Skeletal muscle satellite cell (primary cell): ENCODE measurements at regions not wholly inside any gene's neighbourhood (a gene's known extent, or its start where the extent isn't known, plus 50 kb on each side); places are given as distances from the start of the nearest gene placed in this dataset.
"Not testable (repeated sequence)": the region's sequence is repeated elsewhere in the genome, so short reads cannot be mapped to it uniquely, and the experiment has no call there.

Source experiments
- H3K27me3 ChIP-seq: 2 replicates; pipeline ENCODE4 v1.7.0; 2013; ENCODE audit warnings: low read length; ENCODE audit not compliant: control insufficient read depth, insufficient read depth
- H3K36me3 ChIP-seq: 2 replicates; pipeline ENCODE4 v1.7.0; 2013; ENCODE audit warnings: mild to moderate bottlenecking, control low read depth, low read length; ENCODE audit not compliant: insufficient read depth
- H3K4me1 ChIP-seq: 2 replicates; pipeline ENCODE4 v1.7.0; 2013; ENCODE audit warnings: low read length; ENCODE audit not compliant: control insufficient read depth, insufficient read depth
- H3K4me2 ChIP-seq: 2 replicates; pipeline ENCODE4 v1.7.0; 2013; ENCODE audit warnings: mild to moderate bottlenecking, low read length
- H3K4me3 ChIP-seq: 2 replicates; pipeline ENCODE4 v1.7.0; 2013; ENCODE audit warnings: low read length
- H3K9ac ChIP-seq: 2 replicates; pipeline ENCODE4 v1.7.0; 2013; ENCODE audit warnings: mild to moderate bottlenecking, low read depth, low read length, moderate library complexity
- H3K9me3 ChIP-seq: replicated peaks from 2 replicates; pipeline ENCODE4 v1.7.0; 2013; ENCODE audit warnings: mild to moderate bottlenecking, control low read depth, low read length

DNA sequence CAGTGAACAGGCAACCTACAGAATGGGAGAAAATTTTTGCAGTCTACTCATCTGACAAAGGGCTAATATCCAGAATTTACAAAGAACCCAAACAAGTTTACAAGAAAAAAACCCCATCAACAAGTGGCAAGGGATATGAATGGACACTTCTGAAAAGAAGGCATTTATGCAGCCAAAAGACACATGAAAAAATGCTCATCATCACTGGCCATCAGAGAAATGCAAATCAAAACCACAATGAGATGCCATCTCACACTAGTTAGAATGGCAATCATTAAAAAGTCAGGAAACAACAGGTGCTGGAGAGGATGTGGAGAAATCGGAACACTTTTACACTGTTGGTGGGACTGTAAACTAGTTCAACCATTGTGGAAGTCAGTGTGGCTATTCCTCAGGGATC is 80.3 kb downstream of the ZNF474 start:
- not testable (repeated sequence) for H3K4me1 ChIP-seq

DNA sequence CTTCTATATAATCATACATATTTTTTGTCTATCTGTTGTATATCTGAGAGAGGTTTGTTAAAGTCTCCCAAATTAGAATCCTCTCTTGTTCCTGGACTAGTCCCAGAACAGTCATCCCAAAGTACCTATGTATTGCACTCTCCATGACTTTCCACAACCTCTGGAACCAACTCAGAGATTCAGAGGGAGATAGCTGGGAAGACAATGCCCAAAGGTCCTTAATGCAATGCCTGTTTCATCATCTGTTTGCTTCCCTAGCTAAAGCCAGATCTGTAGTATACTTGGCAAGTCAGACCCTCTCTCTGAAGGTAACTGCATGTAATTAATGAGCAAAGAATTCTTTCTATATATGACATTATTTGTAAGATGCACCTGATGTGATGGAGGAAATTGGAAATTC is 89.4 kb downstream of the ZNF474 start:
- Histone ChIP-seq H3K27me3 (peaks cover 4% of the 10 kb centered on the region), H3K9ac (no peak overlapping the region), H3K4me1 (no peaks in the 10 kb centered on the region), H3K9me3 (no peaks in the 10 kb centered on the region), H3K4me2 (no peak overlapping the region), H3K4me3 (no peak overlapping the region), H3K36me3 (no peaks in the 10 kb centered on the region)

More for the DNA sequence above, 80.3 kb downstream of the ZNF474 start:
- not testable (repeated sequence) for H3K27me3 ChIP-seq, H3K4me2 ChIP-seq, H3K9ac ChIP-seq, H3K4me3 ChIP-seq, H3K36me3 ChIP-seq, H3K9me3 ChIP-seq

DNA sequence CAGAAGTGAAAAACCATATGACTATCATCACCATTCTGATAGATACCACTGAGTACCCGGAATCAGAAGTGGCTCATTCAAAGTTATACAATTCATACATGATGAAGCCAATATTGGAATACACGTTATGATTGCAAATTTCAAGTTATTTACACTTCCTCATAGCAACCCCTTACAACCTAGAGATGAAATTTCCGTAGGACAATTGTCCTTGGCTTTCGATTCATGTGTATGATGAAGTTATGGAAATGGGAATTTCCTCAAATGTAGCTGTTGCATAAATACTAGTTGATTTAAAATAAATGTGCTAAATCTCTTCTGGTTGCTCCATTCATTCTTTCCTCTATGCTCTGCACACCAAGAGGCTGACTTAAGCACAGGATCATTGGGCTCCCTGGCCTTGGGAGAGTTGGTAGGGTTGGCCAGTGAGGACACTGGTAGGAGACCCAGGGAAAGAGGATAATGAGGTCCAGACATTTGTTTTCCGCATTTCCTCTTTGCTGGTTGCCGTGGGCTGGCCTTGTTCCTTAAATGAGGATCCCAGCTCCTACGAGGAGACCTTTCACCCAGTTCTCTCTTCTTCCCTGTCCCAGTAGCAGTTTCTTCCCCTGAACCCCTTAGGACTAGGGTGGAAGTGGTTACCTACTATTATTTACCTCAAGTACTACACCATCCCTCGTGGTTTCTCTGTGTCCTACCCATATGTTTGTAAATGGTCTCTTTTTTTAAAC is 90.3 kb downstream of the ZNF474 start:
- no peaks in the 10 kb centered on the region for H3K9me3 ChIP-seq
- H3K4me3 ChIP-seq: no peak overlapping the region
- no peak overlapping the region for H3K4me2 ChIP-seq
- H3K4me1 ChIP-seq: no peaks in the 10 kb centered on the region
- H3K9ac ChIP-seq: no peak overlapping the region
- peaks cover 4% of the 10 kb centered on the region for H3K27me3 ChIP-seq
- H3K36me3 ChIP-seq: no peaks in the 10 kb centered on the region

DNA sequence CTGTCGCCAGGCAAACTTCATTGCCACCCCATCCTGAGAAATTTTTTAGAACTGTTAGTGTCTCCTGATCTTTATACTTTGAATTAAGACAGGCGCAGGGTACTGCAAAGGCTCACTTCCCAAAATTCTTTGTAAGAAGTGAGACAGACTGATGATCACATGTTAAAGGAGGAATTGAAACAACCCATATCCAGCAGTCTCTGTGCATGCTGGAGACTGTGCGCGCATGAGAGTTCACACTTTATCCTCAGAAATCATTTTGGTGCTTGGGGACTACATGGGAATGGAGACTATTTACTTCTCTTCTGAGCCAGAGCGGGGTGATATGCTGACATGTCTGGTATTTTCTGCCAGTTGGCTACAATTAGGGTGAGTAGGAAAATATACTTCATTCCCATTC is 91.2 kb downstream of the ZNF474 start:
- H3K9me3 ChIP-seq: no peaks in the 10 kb centered on the region
- H3K4me1 ChIP-seq: no peaks in the 10 kb centered on the region
- no peaks in the 10 kb centered on the region for H3K36me3 ChIP-seq
- H3K27me3 ChIP-seq: peaks cover 4% of the 10 kb centered on the region
- no peak overlapping the region for H3K4me2 ChIP-seq
- no peak overlapping the region for H3K9ac ChIP-seq
- no peak overlapping the region for H3K4me3 ChIP-seq

DNA sequence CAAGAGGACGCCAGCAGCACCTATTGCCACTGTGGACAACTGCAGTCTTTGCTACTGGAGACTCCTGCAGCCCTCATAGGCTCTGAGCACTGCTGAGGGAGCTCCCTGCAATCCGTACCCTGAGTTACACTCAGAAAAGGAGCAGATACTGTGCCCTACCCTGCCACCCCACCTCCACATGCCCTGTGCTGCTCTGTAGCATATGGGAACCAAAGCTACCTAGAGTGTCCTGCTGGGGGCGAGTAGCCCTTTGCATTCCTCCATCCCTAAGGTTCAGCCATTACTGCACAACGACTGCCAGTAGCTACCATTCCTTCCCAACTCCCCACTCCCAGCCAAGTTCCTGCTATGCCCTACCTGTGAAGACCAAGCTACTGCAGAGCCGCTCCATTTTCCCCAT is 90.2 kb upstream of the SNCAIP start:
- H3K4me3 ChIP-seq: no peak overlapping the region
- H3K9ac ChIP-seq: no peak overlapping the region
- no peak overlapping the region for H3K4me2 ChIP-seq
- peaks cover 4% of the 10 kb centered on the region for H3K27me3 ChIP-seq
- no peaks in the 10 kb centered on the region for H3K4me1 ChIP-seq
- H3K9me3 ChIP-seq: no peaks in the 10 kb centered on the region
- H3K36me3 ChIP-seq: no peaks in the 10 kb centered on the region

DNA sequence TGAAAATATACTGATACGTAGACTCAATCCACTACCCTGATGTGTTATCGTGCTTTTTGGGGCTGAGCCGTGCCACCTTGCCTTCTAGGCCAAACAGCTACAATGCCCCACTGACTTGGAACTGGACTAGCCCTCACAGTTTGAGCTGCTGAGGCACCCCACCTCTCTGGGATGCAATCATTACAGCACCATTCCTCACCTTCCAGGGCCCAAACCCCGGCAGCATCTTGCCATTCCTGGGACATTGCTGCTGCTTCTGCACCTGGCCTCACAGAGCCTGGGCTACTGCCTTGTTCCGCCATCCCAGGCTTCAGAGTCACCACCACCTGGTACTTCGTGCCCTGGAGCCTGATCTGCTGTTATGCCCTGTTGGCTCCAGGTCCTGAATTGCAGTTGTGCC is 89.5 kb upstream of the SNCAIP start:
- H3K27me3 ChIP-seq: peaks cover 4% of the 10 kb centered on the region
- H3K4me1 ChIP-seq: no peaks in the 10 kb centered on the region

DNA sequence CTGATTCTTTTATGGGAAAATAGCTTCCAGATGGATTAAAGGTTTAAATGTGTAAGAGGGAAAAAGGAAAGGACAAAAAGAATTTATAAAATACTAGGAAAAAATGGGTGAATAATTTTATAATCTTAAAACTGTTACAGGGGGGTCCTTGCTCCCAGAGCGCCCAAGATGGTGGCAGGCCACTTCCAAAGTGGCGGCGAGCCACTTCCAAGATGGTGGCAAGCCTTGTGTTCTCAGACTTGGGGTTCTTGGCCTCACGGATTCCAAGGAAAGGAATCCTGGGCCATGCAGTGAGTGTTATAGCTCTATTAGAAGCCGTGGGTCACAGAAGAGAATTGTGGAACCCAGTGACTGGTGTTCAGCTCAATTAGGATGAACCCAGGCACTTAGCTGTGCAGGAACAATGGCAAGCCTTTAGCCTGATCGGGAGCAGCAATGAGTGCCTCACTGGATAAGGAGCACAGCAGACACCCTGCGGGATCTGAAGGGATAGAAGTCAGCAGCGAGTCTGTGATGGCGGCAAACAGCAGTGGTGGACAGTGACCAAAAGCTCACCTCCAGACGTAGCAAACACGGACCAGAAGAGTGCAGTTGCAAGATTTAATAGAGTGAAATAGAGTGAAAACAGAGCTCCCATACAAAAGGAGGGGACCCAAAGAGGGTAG is 83.2 kb upstream of the SNCAIP start:
- Histone ChIP-seq H3K4me1 (no peaks in the 10 kb centered on the region), H3K36me3 (no peaks in the 10 kb centered on the region), H3K9ac (no peak overlapping the region), H3K9me3 (no peaks in the 10 kb centered on the region), H3K4me2 (no peak overlapping the region), H3K4me3 (no peak overlapping the region), H3K27me3 (no peaks in the 10 kb centered on the region)

More for the DNA sequence above, 89.5 kb upstream of the SNCAIP start:
- Histone ChIP-seq H3K4me2 (no peak overlapping the region), H3K9me3 (no peaks in the 10 kb centered on the region), H3K36me3 (no peaks in the 10 kb centered on the region), H3K4me3 (no peak overlapping the region), H3K9ac (no peak overlapping the region)

DNA sequence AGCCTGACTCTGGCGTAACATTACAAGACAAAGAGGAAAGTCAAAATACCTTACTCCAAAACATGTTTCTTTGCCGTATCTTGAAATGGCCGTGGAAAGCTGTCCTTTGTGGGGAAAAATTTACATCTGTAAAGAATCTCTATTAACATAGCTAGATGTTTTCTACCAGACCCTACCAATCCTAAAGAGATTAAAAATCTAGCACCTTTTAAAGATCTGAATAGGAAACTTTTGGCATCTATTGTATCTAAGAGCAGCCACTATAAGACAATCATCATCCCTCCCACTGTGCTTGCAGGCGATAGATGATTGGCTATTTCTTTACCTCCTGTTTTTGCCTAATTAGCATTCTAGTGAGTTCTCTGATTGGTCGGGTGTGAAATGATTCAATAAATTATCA is 82.5 kb upstream of the SNCAIP start:
- no peak overlapping the region for H3K9ac ChIP-seq

DNA sequence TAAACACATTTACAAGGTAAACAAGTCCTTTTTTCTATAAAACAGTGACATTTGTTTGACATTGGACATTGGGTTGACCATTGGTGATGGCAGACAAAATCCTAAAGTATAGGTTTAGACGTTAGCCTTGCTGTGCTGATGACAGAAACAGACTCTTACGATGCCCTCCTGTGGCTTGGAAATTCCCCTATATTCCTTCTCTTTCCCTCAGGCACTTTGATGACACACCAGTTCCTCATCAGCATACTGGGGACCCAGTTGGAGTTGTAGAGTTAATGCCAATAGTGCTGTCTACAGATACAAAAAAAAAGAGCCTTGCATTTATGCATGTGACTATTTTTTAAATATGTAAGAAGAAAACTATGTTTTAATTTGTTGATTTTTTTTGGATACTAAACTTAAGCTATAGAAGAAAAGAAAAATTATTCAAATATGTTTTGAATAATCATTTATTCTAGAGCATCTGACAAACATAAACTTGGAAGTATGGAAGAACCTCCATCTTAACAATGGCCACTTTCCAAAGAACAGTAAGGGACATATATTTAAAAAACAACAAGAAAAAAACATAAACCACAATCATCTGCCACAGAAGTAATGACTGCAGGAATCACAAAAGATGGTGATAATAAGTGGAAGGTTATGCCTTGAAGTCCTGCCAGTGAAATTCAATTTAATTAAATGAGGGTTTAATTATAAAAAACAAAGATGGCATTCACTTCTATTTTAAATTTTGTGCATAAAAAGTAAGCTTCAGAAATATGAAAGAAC is 75.6 kb upstream of the SNCAIP start:
- Histone ChIP-seq H3K27me3 (no peaks in the 10 kb centered on the region), H3K4me1 (no peaks in the 10 kb centered on the region), H3K4me2 (no peak overlapping the region)

More for the DNA sequence above, 82.5 kb upstream of the SNCAIP start:
- no peaks in the 10 kb centered on the region for H3K9me3 ChIP-seq
- H3K36me3 ChIP-seq: no peaks in the 10 kb centered on the region
- H3K27me3 ChIP-seq: no peaks in the 10 kb centered on the region
- H3K4me1 ChIP-seq: no peaks in the 10 kb centered on the region
- no peak overlapping the region for H3K4me2 ChIP-seq
- no peak overlapping the region for H3K4me3 ChIP-seq

DNA sequence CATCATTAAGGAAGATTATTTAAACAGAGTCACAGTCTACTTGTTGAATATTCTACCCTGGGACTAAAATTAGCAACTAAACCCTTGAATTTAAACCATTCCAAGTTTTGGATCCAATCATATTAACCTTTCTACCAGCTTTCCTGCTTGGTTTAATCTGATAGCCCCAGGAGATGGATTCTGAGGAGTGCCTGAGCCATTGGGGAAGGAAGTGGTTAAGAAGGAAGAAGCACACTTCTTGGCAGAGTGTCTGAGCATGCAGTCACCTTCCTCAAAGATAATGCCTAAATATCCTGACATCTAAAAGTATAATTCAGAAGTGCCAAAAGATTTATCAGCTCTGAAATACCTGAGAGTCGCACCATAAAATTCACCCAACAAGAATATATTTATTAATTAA is 74.1 kb upstream of the SNCAIP start:
- no peaks in the 10 kb centered on the region for H3K4me1 ChIP-seq
- no peak overlapping the region for H3K9ac ChIP-seq
- H3K9me3 ChIP-seq: no peaks in the 10 kb centered on the region
- H3K4me3 ChIP-seq: no peak overlapping the region
- H3K4me2 ChIP-seq: no peak overlapping the region
- H3K27me3 ChIP-seq: no peaks in the 10 kb centered on the region
- H3K36me3 ChIP-seq: no peaks in the 10 kb centered on the region

More for the DNA sequence above, 75.6 kb upstream of the SNCAIP start:
- Histone ChIP-seq H3K9ac (no peak overlapping the region), H3K4me3 (no peak overlapping the region), H3K36me3 (no peaks in the 10 kb centered on the region), H3K9me3 (no peaks in the 10 kb centered on the region)

DNA sequence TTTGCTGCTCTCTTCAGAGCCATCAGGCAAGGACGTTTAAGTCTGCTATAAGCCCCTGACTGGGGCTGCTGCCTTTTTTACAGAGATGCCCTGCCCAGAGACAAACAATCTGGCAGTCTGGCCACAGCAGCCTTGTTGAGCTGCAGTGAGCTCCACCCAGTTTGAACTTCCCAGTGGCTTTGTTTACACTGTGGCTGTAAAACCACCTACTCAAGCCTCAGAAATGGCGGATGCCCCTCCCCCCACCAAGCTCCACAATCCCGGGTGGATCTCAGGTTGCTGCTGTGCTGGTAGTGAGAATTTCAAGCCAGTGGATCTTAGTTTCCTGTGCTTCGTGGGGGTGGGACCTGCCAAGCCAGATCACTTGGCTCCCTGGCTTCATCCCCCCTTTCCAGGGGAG is 59.7 kb upstream of the SNCAIP start:
- Histone ChIP-seq H3K27me3 (no peaks in the 10 kb centered on the region), H3K36me3 (no peaks in the 10 kb centered on the region), H3K9me3 (no peaks in the 10 kb centered on the region), H3K4me2 (no peak overlapping the region), H3K9ac (no peak overlapping the region), H3K4me1 (no peaks in the 10 kb centered on the region), H3K4me3 (no peak overlapping the region)
